ENCODE measurements at regions not wholly inside any gene's neighbourhood (a gene's known extent, or its start where the extent isn't known, plus 50 kb on each side); places are given as distances from the start of the nearest gene placed in this dataset.

DNA sequence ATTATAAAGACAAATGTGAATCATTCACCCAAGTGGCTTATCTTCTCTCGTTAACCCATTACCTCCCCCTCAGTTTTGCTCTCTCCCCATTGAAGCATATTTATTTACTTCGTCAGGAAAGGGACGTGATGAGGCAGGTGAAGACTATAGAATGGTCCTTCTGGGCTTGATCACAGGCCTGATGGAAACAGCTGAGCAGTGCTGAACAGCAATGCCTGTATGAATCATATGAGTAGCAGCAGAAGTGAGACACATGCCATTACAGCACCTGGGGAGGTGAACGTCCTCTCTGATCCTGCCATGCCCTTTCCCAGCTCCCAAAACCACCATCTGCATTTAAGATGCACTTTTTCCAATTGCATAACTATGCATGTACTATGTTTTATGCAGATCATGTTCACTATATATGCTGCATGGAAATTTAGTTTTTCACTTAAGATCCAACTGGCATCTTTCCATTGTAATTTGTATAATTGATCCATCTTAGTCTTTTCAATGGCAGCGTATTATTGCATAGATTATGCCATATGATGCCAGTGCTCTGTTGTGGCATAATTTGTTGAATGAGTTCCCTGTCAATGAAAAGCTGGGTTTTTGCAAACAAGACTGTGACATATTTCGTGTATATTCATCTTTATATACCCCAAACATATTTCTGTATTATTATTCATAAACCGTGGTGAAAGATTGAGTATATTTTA is 105.3 kb downstream of the CXCL12 start:
- TF ChIP-seq, protein P1, sequence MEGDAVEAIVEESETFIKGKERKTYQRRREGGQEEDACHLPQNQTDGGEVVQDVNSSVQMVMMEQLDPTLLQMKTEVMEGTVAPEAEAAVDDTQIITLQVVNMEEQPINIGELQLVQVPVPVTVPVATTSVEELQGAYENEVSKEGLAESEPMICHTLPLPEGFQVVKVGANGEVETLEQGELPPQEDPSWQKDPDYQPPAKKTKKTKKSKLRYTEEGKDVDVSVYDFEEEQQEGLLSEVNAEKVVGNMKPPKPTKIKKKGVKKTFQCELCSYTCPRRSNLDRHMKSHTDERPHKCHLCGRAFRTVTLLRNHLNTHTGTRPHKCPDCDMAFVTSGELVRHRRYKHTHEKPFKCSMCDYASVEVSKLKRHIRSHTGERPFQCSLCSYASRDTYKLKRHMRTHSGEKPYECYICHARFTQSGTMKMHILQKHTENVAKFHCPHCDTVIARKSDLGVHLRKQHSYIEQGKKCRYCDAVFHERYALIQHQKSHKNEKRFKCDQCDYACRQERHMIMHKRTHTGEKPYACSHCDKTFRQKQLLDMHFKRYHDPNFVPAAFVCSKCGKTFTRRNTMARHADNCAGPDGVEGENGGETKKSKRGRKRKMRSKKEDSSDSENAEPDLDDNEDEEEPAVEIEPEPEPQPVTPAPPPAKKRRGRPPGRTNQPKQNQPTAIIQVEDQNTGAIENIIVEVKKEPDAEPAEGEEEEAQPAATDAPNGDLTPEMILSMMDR (IDR thresholded peaks at IDR 0.05; ENCODE audit: borderline replicate concordance, extremely low read depth, low read length, poor library complexity, severe bottlenecking) = no peak
- no peak for TF ChIP-seq EZH2 (IDR thresholded peaks at IDR 0.05; ENCODE audit: borderline replicate concordance, low read depth, low read length, severe bottlenecking)
